Panc1 (cell line): ENCODE measurements at regions not wholly inside any gene's neighbourhood (a gene's known extent, or its start where the extent isn't known, plus 50 kb on each side); places are given as distances from the start of the nearest gene placed in this dataset.

ENCODE experiments used
- CTCF ChIP-seq: fragments of 450-650 bp; IDR thresholded peaks from 2 replicates; pipeline ENCODE4 v1.5.1; 2017; ENCODE audit warnings: mild to moderate bottlenecking
- REST ChIP-seq, 2 experiments: IDR thresholded peaks; 2 replicates each; pipeline ENCODE4 v1.6.1; 2011 to 2012; ENCODE audit warnings: low read depth in 2 of 2, control low read depth in 1 of 2, low read length in 1 of 2, mild to moderate bottlenecking in 1 of 2, moderate library complexity in 1 of 2; ENCODE audit not compliant: insufficient read depth in 1 of 2
- TCF7L2 ChIP-seq: IDR thresholded peaks from 2 replicates; pipeline ENCODE4 v1.6.1; 2011; ENCODE audit warnings: mild to moderate bottlenecking, low read depth, low read length, inconsistent platforms

- TF ChIP-seq CTCF (no peak), REST (IDR thresholded peaks at IDR 0.05; ENCODE audit: insufficient read depth in 1 of 2, low read depth in 2 of 2, low read length in 1 of 2) (no peak), TCF7L2 (no peak)
Measured at GRCh38 chr1:38329644-38330043, 283.1 kb upstream of the POU3F1 start.
